CD14-positive monocyte (primary cell): ENCODE measurements at regions not wholly inside any gene's neighbourhood (a gene's known extent, or its start where the extent isn't known, plus 50 kb on each side); places are given as distances from the start of the nearest gene placed in this dataset.

Experiments used
- DNase-seq, 3 donors: peaks; one replicate each; pipeline ENCODE4 v3.0.0-alpha.2; 2011 to 2022
- H2AFZ ChIP-seq: 2 replicates; pipeline ENCODE4 v1.6.0; 2012; ENCODE audit warnings: mild to moderate bottlenecking, low read depth, low read length, inconsistent platforms; ENCODE audit not compliant: insufficient read depth, poor library complexity, severe bottlenecking
- H3K27ac ChIP-seq, 2 donors: 1 replicate in 1 of 2; 2 replicates in 1 of 2; pipeline ENCODE4 v1.5.1; 2012 to 2013; ENCODE audit warnings: low read length in 2 of 2, control low read depth in 1 of 2, inconsistent platforms in 1 of 2, low read depth in 1 of 2, mild to moderate bottlenecking in 1 of 2
- H3K27me3 ChIP-seq, 2 donors: one replicate each; pipeline versions ENCODE4 v1.6.0 to v1.6.1; 2011 to 2013; ENCODE audit warnings: low read length in 2 of 2; ENCODE audit not compliant: control insufficient read depth in 2 of 2, insufficient read depth in 2 of 2
- H3K36me3 ChIP-seq, 2 donors: replicated peaks in 1 of 2; 1 replicate in 1 of 2; 2 replicates in 1 of 2; pipeline versions ENCODE4 v1.5.1 to v1.6.1; 2012 to 2013; ENCODE audit warnings: low read length in 2 of 2, control low read depth in 1 of 2, inconsistent platforms in 1 of 2, mild to moderate bottlenecking in 1 of 2; ENCODE audit not compliant: insufficient read depth in 2 of 2, control insufficient read depth in 1 of 2
- H3K4me1 ChIP-seq, 2 donors: 1 replicate in 1 of 2; 2 replicates in 1 of 2; pipeline versions ENCODE4 v1.5.1 to v1.6.1; 2012 to 2013; ENCODE audit warnings: low read length in 2 of 2, control low read depth in 1 of 2, inconsistent platforms in 1 of 2, mild to moderate bottlenecking in 1 of 2, moderate library complexity in 1 of 2; ENCODE audit not compliant: insufficient read depth in 2 of 2, control insufficient read depth in 1 of 2
- H3K4me2 ChIP-seq: replicated peaks from 2 replicates; pipeline ENCODE3; 2012; ENCODE audit warnings: low read length, moderate library complexity, mild to moderate bottlenecking; ENCODE audit not compliant: poor library complexity, severe bottlenecking; ENCODE audit errors: extremely low read depth
- H3K4me3 ChIP-seq, 3 experiments: fragments of 200-600 bp in 1 of 3; sonication (generic) in 1 of 3; replicated peaks in 1 of 3; 1 replicate in 2 of 3; 2 replicates in 1 of 3; pipeline ENCODE4 v1.5.1; 2011 to 2013; ENCODE audit warnings: low read length in 3 of 3, mild to moderate bottlenecking in 3 of 3, control low read depth in 2 of 3, low read depth in 2 of 3, inconsistent platforms in 1 of 3, moderate library complexity in 1 of 3
- H3K79me2 ChIP-seq: 2 replicates; pipeline ENCODE4 v1.6.0; 2012; ENCODE audit warnings: mild to moderate bottlenecking, control low read depth, inconsistent platforms, low read length, moderate library complexity; ENCODE audit not compliant: insufficient read depth
- H3K9ac ChIP-seq: 2 replicates; pipeline ENCODE4 v1.6.0; 2017; ENCODE audit warnings: low read length, mild to moderate bottlenecking; ENCODE audit not compliant: insufficient read depth, poor library complexity, severe bottlenecking
- H3K9me3 ChIP-seq, 2 donors: replicated peaks in 1 of 2; 1 replicate in 1 of 2; 2 replicates in 1 of 2; pipeline versions ENCODE4 v1.5.1 to v1.6.1; 2012 to 2013; ENCODE audit warnings: low read length in 2 of 2, control low read depth in 1 of 2; ENCODE audit not compliant: control insufficient read depth in 1 of 2, insufficient read depth in 1 of 2
- H4K20me1 ChIP-seq: 2 replicates; pipeline ENCODE4 v1.6.0; 2012; ENCODE audit warnings: mild to moderate bottlenecking, low read length, control low read depth, moderate library complexity; ENCODE audit not compliant: insufficient read depth
- H3K27ac Mint-ChIP-seq, 7 donors: one replicate each; pipeline ENCODE4 v1.8.0; 2020; ENCODE audit warnings: mild to moderate bottlenecking in 7 of 7, mixed read lengths in 7 of 7, moderate library complexity in 6 of 7, inconsistent platforms in 2 of 7
- H3K27me3 Mint-ChIP-seq, 3 donors: one replicate each; pipeline ENCODE4 v1.8.0; 2021 to 2022; ENCODE audit warnings: low read depth in 3 of 3, mild to moderate bottlenecking in 3 of 3, mixed read lengths in 3 of 3, moderate library complexity in 3 of 3, inconsistent platforms in 1 of 3
- H3K36me3 Mint-ChIP-seq, 2 donors: one replicate each; pipeline ENCODE4 v1.8.0; 2020; ENCODE audit warnings: mixed read lengths in 2 of 2, inconsistent platforms in 1 of 2, mild to moderate bottlenecking in 1 of 2
- H3K4me1 Mint-ChIP-seq: one replicate; pipeline ENCODE4 v1.8.0; 2020; ENCODE audit warnings: mild to moderate bottlenecking, mixed read lengths
- H3K4me3 Mint-ChIP-seq, 2 donors: one replicate each; pipeline ENCODE4 v1.8.0; 2020; ENCODE audit warnings: mild to moderate bottlenecking in 2 of 2, mixed read lengths in 2 of 2, moderate library complexity in 1 of 2
- H3K9me3 Mint-ChIP-seq, 7 donors: one replicate each; pipeline ENCODE4 v1.8.0; 2020 to 2022; ENCODE audit warnings: mixed read lengths in 7 of 7, mild to moderate bottlenecking in 6 of 7, moderate library complexity in 6 of 7, inconsistent platforms in 2 of 7
- WGBS: methylation state at CpG from one replicate; pipeline ENCODE4 v1.1.5; 2013; ENCODE audit warnings: missing lambda C conversion rate; ENCODE audit not compliant: insufficient coverage; 5-methylcytosine and 5-hydroxymethylcytosine counted together
- intact Hi-C, 2 donors: fragments of 100-400 bp; cut with micrococcal nuclease; formaldehyde crosslinking; loops; one replicate each; pipeline versions ENCODE4 v1.15.0 to v1.15.1; 2023
- TF ChIP-seq, protein P1 (sequence below): fragments of 200-600 bp; IDR thresholded peaks from one replicate; pipeline ENCODE4 v1.8.0; 2022; ENCODE audit warnings: antibody characterized with exemption, mild to moderate bottlenecking

DNA sequence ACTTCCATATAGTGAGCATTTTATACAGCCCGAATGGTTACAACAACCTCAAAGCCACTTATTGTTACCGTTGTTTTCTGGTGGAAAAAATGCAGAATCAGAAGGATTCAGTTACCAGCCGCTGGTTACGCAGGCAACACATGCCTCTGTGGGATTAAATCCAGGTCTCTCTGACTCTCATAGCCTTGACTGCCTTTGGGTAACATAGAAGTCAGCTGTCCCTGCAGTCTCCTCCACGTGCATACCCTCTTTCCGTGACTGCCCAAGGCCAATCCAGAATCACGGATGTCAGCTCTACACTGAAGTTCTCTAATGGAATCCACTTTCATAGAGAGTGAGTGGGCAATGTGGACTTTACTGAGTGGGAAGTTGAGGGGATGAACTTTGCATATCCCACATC is 189.5 kb upstream of the DNAJC19 start:
- H3K4me1 Mint-ChIP-seq: no peaks in the 10 kb centered on the region
- no peak overlapping the region for H3K4me3 ChIP-seq
- 94% methylated on average over 2 of the region's 7 CpGs for WGBS
- H3K9me3 ChIP-seq: no peaks in the 10 kb centered on the region
- H3K4me2 ChIP-seq: no peak overlapping the region
- H3K36me3 Mint-ChIP-seq: no peaks in the 10 kb centered on the region
- peaks cover 2 to 6% (median 2%) of the 10 kb centered on the region in 3 donors for H3K27me3 Mint-ChIP-seq
- no peak overlapping the region for H3K27ac Mint-ChIP-seq
- no peaks in the 10 kb centered on the region for H3K27me3 ChIP-seq
- H3K9ac ChIP-seq: no peak overlapping the region
- H3K4me3 Mint-ChIP-seq: no peak overlapping the region
- H2AFZ ChIP-seq: no peak overlapping the region
- no peaks in the 10 kb centered on the region for H3K79me2 ChIP-seq
- no peaks in the 10 kb centered on the region for H4K20me1 ChIP-seq
- H3K4me1 ChIP-seq: no peaks in the 10 kb centered on the region
- no peaks in the 10 kb centered on the region for H3K36me3 ChIP-seq
- peaks cover 0 to 2% (median 0%) of the 10 kb centered on the region in 7 donors for H3K9me3 Mint-ChIP-seq
- no peak for DNase-seq
- intact Hi-C loops: no loop called here
- H3K27ac ChIP-seq: no peak overlapping the region
- TF ChIP-seq, protein P1, sequence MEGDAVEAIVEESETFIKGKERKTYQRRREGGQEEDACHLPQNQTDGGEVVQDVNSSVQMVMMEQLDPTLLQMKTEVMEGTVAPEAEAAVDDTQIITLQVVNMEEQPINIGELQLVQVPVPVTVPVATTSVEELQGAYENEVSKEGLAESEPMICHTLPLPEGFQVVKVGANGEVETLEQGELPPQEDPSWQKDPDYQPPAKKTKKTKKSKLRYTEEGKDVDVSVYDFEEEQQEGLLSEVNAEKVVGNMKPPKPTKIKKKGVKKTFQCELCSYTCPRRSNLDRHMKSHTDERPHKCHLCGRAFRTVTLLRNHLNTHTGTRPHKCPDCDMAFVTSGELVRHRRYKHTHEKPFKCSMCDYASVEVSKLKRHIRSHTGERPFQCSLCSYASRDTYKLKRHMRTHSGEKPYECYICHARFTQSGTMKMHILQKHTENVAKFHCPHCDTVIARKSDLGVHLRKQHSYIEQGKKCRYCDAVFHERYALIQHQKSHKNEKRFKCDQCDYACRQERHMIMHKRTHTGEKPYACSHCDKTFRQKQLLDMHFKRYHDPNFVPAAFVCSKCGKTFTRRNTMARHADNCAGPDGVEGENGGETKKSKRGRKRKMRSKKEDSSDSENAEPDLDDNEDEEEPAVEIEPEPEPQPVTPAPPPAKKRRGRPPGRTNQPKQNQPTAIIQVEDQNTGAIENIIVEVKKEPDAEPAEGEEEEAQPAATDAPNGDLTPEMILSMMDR: no peak

DNA sequence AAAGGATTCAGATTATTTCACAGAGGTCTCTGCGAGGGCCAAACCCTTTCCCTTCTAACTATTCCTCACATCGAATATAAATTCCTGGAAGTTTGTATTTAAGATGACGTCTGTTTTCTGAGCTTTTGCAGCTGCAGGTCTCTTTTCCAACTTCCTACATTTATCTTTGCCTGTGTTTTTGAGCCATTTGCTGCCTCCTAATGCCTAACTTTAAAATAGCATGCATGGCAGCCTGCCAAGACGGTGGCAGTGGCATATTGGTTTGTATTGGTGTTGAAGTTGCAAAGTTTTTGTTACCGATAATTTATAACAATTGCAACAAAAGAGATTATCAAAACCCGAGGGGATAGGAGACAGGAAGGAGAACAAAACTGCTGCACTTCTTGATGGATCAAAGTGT is 187.1 kb upstream of the DNAJC19 start:
- TF ChIP-seq, protein P1: no peak
- Histone ChIP-seq H3K79me2 (no peaks in the 10 kb centered on the region), H3K9ac (no peak overlapping the region), H3K4me3 (no peak overlapping the region), H3K9me3 (no peaks in the 10 kb centered on the region), H3K27me3 (no peaks in the 10 kb centered on the region), H3K4me1 (no peaks in the 10 kb centered on the region), H3K4me2 (no peak overlapping the region), H3K36me3 (no peaks in the 10 kb centered on the region), H4K20me1 (no peaks in the 10 kb centered on the region), H3K27ac (no peak overlapping the region), H2AFZ (no peak overlapping the region)
- Mint-ChIP-seq H3K36me3 (no peaks in the 10 kb centered on the region), H3K4me1 (no peaks in the 10 kb centered on the region), H3K4me3 (no peak overlapping the region), H3K27me3 (peaks cover 2 to 4% (median 2%) of the 10 kb centered on the region in 3 donors), H3K27ac (no peak overlapping the region), H3K9me3 (no peaks in the 10 kb centered on the region)
- no peak for DNase-seq
- 20% methylated on average over 1 of the region's 6 CpGs for WGBS
- intact Hi-C loops: no loop called here
